H1 (cell line): ENCODE measurements at regions not wholly inside any gene's neighbourhood (a gene's known extent, or its start where the extent isn't known, plus 50 kb on each side); places are given as distances from the start of the nearest gene placed in this dataset.
"Not testable (repeated sequence)": the region's sequence is repeated elsewhere in the genome, so short reads cannot be mapped to it uniquely, and the experiment has no call there.

ENCODE experiments used
- BCL11A ChIP-seq, 2 experiments: IDR thresholded peaks; one replicate each; pipeline ENCODE4 v1.6.1; 2011; ENCODE audit warnings: low read depth in 2 of 2, low read length in 2 of 2, mild to moderate bottlenecking in 2 of 2
- EP300 ChIP-seq, 2 experiments: IDR thresholded peaks; 1 replicate in 1 of 2; 2 replicates in 1 of 2; pipeline ENCODE4 v1.6.1; 2011 to 2012; ENCODE audit warnings: low read depth in 2 of 2, low read length in 2 of 2, mild to moderate bottlenecking in 2 of 2, borderline replicate concordance in 1 of 2, inconsistent platforms in 1 of 2, moderate library complexity in 1 of 2
- JUN ChIP-seq: IDR thresholded peaks from 2 replicates; pipeline ENCODE4 v1.6.1; 2011; ENCODE audit warnings: low read depth, mild to moderate bottlenecking, improper control_type of control experiment, low read length
- KDM1A ChIP-seq: fragments of 200-600, 300-600 bp; sonication (generic); IDR thresholded peaks from 2 replicates; pipeline ENCODE4 v1.7.1; 2016; ENCODE audit warnings: mild to moderate bottlenecking, low read length, borderline replicate concordance
- RBBP5 ChIP-seq: IDR thresholded peaks from 2 replicates; pipeline ENCODE4 v1.7.1; 2012; ENCODE audit warnings: low read depth, mild to moderate bottlenecking, inconsistent platforms, low read length, moderate library complexity, borderline replicate concordance
- TAF1 ChIP-seq: IDR thresholded peaks from 2 replicates; pipeline ENCODE4 v1.6.1; 2011; ENCODE audit warnings: mild to moderate bottlenecking, low read depth, low read length
- YY1 ChIP-seq: IDR thresholded peaks from 2 replicates; pipeline ENCODE4 v1.6.1; 2011; ENCODE audit warnings: low read depth, mild to moderate bottlenecking, low read length
- TF ChIP-seq, protein P1 (sequence below), 3 experiments: IDR thresholded peaks; 1 replicate in 2 of 3; 2 replicates in 1 of 3; pipeline versions ENCODE4 v1.5.1 to v1.6.1; 2011; ENCODE audit warnings: low read length in 3 of 3, mild to moderate bottlenecking in 3 of 3, inconsistent platforms in 2 of 3, low read depth in 1 of 3, moderate library complexity in 1 of 3; ENCODE audit not compliant: insufficient read depth in 1 of 3; ENCODE audit errors: control extremely low read depth in 1 of 3

DNA sequence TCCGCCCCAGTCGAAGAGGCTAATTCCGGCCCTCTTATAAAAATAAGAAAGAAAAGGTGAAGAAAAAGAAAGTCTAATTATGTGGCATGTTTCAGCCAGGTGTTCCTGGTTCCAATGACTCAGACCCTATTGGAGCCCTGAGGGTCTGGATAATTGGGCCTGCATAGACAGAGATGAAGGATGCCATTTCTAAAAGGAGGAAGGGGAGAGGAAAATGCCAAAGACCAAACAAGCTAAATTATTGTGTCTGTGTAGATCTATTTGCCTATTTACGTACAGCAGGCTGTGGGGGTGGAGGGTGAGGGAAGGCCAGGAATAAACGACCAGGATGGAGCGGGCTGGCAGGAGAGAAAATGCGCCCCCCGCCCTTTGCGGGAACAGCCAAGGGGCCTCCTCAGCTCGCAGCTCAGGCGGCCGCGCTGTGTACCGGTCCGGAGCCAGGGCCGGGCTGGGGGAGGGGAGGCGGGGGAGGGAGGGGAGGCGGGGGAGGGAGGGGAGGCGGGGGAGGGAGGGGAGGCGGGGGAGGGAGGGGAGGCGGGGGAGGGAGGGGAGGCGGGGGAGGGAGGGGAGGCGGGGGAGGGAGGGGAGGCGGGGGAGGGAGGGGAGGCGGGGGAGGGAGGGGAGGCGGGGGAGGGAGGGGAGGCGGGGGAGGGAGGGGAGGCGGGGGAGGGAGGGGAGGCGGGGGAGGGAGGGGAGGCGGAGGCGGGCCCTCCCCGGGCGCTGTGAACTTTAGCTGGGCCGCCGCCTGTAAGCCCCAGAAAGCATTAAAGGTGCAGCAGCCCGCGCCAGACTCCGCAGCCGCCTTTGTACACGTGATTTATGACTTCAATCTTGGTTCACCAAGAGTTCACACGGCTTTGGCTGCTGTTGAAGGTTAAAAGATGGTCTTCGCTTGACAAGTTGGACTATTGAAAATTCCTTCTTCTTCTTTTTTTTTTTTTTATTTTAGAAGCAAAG lies 113.0 kb upstream of the FOXD4L5 start:
- TF ChIP-seq JUN; TAF1; BCL11A (IDR thresholded peaks at IDR 0.05; ENCODE audit: low read depth in 2 of 2, low read length in 2 of 2); KDM1A; EP300 (IDR thresholded peaks at IDR 0.05; ENCODE audit: borderline replicate concordance in 1 of 2, low read depth in 2 of 2, low read length in 2 of 2); YY1; RBBP5: not testable (repeated sequence)
- TF ChIP-seq, protein P1, sequence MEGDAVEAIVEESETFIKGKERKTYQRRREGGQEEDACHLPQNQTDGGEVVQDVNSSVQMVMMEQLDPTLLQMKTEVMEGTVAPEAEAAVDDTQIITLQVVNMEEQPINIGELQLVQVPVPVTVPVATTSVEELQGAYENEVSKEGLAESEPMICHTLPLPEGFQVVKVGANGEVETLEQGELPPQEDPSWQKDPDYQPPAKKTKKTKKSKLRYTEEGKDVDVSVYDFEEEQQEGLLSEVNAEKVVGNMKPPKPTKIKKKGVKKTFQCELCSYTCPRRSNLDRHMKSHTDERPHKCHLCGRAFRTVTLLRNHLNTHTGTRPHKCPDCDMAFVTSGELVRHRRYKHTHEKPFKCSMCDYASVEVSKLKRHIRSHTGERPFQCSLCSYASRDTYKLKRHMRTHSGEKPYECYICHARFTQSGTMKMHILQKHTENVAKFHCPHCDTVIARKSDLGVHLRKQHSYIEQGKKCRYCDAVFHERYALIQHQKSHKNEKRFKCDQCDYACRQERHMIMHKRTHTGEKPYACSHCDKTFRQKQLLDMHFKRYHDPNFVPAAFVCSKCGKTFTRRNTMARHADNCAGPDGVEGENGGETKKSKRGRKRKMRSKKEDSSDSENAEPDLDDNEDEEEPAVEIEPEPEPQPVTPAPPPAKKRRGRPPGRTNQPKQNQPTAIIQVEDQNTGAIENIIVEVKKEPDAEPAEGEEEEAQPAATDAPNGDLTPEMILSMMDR (IDR thresholded peaks at IDR 0.05; ENCODE audit: control extremely low read depth in 1 of 3, insufficient read depth in 1 of 3, low read depth in 1 of 3, low read length in 3 of 3): not testable (repeated sequence)
